ENCODE measurements at regions not wholly inside any gene's neighbourhood (a gene's known extent, or its start where the extent isn't known, plus 50 kb on each side); places are given as distances from the start of the nearest gene placed in this dataset.
"Not testable (repeated sequence)": the region's sequence is repeated elsewhere in the genome, so short reads cannot be mapped to it uniquely, and the experiment has no call there.

DNA sequence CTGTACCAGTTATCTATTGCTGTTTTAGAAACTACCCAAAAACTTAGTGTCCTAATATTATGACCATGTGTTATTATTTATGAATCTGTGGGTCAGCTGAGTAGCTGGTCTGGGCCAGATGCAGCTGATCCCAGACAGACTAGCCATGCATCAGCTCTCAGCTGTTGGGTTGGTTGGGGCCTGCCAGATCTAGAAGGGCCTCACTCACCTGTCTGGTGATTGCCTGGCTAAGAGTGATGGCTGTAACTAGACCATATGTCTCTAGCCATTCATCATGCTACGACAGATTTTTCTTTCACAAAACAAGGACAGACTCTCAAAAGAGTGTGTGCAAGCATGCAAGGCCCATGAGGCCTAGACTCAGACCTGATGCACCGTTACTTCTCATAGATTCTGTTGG is 403.2 kb downstream of the SAMD5 start:
- DNase-seq, result no peak

DNA sequence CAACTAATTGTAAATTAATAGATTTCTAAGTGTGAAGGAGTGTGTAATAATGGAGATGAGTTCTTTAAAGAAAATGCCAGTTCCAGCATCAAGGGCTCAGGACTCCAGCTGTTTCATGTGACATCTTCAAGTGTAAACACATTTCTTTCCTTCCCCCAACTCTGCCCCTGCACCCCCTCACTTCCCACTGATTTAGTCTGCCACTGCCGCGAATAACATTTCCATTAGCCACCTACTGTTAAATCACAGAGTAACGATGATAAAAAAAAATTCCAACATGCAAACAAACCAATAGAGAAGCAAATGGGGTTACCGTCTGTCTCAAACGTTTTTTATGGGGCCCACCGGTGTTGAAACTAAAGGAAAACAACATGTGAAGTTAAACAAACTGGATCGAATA is 414.3 kb downstream of the SAMD5 start:
- DNase-seq, result no peak

- DNase-seq, result no peak
Measured at GRCh38 chr6:147924598-147924997, 416.1 kb downstream of the SAMD5 start.

DNA sequence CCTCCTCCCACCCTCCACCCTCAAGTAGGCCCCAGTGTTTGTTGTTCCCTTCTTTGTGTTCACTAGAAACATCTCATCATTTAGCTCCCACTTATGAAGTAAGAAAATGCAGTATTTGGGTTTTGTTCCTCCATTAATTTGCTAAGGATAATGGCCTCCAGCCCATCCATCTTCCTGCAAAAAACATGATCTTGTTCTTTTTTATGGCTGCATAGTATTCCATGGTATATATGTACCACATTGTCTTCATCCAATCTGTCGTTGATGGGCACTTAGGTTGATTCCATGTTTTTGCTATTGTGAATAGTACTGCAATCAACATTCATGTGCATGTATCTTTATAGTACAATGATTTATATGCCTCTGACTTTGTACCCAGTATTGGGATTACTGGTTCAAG is 416.8 kb upstream of the SASH1 start:
- no peak for DNase-seq

DNA sequence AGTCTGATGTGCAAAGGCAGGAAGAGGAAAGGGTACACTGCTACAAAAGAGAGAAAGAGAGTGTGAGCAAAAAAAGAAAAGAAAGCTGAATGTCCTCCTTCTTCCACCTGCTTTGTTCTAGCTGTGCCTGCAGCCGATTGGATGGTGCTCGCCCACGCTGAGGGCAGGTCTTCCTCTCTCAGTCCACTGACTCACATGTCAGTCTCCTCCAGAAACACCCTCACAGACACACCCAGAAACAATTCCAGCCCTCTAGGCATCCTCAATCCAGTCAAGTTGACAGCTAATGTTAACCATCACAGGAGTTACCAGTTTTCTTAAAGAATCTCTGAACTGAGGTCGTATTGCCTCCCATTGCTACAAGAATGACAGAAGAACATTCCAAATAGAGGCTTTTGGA is 411.9 kb upstream of the SASH1 start:
- DNase-seq, result no peak

DNA sequence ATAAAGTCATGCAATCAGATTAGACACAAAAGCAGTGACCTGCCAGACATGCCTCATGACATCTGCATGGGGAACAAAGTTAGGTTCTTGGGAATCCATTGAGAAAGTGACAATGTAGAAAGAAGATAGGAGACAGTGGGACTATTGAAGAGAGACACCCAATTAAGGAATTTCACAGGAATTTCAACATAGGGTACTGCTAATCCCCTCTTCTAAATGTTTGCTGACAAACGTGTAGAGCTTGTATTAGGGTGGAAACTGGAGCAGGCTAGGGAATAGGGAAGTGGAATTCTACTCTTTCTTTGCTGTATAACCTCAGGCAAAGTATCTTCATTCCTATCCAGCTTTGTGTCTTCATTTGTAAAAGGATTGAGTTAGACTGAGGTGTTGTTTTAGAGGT is 409.4 kb upstream of the SASH1 start:
- DNase-seq, result no peak

DNA sequence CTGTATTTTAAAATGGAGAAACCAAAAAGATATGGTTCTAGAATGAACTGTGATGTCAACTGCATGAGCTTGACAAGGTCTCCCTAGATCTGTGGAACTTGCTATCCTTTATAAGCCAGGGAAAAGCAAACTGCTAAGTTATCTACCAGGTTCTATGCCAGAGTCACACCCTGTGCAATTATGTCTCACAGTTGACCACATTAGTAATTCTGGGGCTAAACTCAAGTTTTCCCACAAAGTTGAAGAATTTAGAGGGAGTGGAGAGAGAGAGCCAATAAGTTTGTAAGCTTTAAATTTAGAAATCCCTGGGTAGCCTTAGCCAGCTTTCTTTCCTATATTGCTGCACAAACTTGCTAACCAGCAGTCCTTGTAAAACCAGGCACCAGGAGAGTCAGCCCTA is 407.0 kb upstream of the SASH1 start:
- no peak for DNase-seq

DNA sequence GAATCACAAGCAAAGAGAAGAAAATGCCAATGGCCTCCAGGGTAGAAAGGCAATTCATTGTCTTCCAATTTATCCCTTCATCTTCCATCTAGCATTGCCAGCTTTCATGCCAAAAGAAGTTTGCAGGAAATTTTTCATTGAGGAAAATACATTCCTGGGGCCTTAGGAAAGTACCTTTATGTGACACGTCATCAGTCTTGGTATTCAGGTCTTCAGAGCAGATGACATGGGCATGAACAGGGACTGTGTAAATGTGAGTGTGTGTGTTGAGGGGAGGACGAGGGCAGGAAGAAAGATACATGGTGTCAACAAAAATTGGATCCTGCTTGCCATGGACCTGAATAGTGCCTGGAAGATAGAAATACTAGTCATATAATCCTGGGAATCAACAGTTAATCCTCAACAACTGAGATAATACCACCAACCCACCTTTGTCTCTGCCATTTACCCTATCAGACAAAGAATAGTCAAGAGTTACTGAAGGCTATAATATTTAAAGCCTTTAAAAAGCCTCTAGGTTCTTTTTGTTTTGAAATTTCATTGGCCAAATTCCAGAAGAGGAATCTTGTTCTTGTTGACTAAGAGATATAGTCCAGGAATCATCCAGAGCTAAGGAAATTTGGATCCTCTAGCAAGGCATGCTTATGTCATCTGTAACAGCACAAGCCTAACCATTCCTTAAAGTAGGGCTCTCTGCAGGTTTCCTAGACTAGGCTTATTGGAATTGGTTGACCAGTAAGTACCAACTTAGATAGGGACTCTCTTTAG is 405.8 kb upstream of the SASH1 start:
- no peak for DNase-seq

DNA sequence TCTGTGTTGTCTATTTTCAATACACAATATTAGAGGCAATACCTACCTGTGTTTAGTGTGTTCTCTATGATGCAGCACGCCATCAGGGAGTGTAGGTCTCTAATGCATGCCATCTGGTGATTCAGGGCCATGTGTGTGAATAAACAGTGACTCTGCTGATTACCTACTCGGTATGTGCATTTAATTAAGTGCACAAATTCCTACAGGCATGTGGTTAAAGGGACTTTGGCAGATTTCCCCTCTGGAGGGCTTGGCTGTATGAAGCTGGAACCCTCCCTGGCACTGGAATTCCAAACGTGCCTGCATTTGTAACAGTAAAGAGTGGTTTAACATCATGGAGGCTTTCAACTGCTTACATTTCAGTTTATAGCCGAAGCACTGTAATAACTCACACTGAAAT is 401.5 kb upstream of the SASH1 start:
- DNase-seq, result no peak

GRCh38 chr6:147942363-147942762 is 400.3 kb upstream of the SASH1 start:
- DNase-seq, result no peak

DNA sequence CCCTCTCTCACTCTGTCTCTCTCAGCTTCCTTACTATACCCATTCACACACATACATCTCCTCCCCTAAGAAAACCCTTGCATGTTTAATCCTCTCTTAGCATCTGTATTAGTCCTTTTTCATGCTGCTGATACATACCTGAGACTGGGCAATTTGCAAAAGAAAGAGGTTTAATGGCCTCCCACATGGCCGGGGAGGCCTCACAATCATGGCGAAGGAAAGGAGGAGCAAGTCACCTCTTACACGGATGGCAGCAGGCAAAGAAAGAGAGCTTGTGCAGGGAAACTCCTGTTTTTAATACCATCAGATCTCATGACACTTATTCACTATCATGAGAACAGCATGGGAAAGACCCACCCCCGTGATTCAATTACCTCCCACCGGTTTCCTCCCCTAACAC is 398.5 kb upstream of the SASH1 start:
- no peak for DNase-seq

- DNase-seq, result no peak
Measured at GRCh38 chr6:147947521-147947920, 395.1 kb upstream of the SASH1 start.

- DNase-seq, result no peak
Measured at GRCh38 chr6:147949981-147950622, 392.5 kb upstream of the SASH1 start.

DNA sequence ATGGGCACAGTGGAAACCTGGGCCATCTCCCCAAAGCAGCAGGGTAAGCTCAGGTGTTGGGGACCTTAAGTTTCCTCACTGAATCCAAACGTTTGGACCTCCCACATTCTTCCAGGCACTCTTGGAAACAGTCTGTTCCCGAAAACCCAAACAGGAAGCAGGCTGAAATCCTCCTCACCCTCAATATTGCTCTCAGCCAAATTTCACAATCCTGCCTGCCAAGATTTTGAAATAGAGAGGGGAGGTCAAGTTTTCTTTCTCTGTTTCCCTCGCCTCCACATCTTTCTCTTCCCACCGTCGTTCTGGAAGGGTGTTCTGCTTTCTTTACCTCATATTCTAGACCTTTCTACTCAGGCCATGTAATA is 392.0 kb upstream of the SASH1 start:
- DNase-seq, result no peak

DNA sequence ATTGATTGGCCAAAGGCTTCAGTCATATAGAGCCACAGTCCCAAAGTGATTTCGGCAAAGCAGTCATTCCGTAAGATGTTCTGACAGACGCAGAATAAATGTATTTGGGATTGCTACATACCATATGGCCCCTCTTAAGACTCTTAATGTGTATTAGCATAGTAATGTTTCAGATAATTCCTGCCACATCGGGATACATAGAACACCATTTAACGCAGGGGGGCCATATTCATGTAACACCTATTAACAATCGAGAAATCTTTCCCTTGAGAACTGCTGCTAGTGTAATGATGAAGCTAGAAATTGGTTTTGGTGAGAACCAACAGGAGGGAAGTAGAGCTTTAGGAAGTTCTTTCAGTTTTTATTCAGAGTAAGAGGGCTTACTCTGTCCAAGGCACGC is 390.9 kb upstream of the SASH1 start:
- DNase-seq, result no peak

DNA sequence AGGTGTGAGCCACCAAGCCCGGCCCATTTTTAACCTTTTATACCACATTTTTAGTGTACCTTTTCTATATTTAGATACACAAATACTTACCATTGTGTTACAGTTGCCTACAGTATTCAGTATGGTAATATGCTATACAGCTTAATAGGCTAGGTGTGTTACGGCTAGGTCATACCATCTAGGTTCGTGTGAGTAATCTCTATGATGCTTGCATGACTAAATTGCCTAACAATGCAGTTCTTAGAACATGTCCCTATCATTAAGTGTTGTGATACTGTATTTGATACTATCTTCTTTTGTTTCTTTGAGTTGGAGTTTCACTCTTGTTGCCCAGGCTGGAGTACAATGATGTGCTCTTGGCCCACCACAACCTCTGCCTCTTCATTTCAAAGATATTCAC is 387.7 kb upstream of the SASH1 start:
- no peak for DNase-seq

DNA sequence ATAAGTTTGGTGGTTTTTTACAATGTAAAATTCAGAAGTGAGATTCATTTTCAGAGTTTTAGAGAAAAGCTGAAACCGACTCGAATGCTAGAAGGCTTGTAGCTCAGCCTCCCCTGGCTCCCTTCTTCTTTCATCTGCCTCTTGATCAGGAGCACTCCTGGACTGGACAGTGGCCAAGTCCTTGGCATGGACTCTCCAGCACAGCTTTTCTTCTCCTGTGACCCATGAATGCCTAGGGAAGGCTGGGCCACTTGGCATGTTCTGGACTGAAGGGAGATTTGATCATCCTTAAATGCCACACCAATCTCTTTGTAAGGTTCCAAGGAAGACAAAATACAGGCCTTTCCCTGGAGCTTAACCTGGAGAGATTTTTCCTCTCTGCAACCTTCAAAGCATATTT is 384.0 kb upstream of the SASH1 start:
- no peak for DNase-seq

GRCh38 chr6:147961481-147962141 is 381.0 kb upstream of the SASH1 start:
- no peak for DNase-seq

GRCh38 chr6:147965448-147965847 is 377.2 kb upstream of the SASH1 start:
- DNase-seq, result not testable (repeated sequence)

DNA sequence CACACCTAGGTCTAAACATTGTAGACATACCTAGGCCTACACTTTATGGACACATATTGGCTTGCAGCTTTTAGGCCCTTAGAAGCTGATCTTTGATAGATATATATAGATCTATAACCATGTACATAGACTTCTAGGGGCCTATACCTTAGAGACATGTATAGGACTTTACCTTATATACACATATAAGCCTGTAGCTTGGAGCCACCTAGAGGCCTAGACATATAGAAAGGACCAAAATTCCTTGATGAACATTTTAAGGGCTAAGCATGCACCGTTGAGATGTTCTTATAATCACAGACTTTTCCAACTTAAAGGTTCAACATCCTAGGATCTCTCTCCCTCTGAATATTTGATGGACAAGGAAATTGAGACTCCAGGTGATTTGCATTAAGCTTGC is 371.7 kb upstream of the SASH1 start:
- no peak for DNase-seq

GRCh38 chr6:147972448-147972847 is 370.2 kb upstream of the SASH1 start:
- DNase-seq, result no peak

DNA sequence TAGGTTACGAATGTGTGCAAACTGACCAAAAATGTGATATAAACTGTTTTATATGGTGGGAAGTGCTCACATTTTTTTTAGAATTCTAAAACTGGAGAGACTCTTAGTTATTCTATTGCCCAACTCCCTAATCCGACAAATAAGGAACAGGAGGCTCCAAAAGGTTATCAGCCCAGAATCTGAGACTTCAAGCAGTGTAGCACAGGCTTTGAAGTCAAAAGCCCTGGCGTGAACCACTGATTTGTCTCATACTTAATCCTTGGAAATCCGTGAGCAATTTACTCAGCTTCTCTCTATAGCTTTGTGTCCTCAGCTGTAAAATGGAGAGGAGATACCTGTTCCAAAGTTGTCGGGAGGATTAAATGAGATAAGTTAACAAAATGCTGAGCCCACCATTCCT is 368.8 kb upstream of the SASH1 start:
- DNase-seq, result no peak

GRCh38 chr6:147974376-147974775 is 368.3 kb upstream of the SASH1 start:
- no peak for DNase-seq

All from occipital lobe (tissue), 1 donor.